ENCODE measurements at regions not wholly inside any gene's neighbourhood (a gene's known extent, or its start where the extent isn't known, plus 50 kb on each side); places are given as distances from the start of the nearest gene placed in this dataset.

DNA sequence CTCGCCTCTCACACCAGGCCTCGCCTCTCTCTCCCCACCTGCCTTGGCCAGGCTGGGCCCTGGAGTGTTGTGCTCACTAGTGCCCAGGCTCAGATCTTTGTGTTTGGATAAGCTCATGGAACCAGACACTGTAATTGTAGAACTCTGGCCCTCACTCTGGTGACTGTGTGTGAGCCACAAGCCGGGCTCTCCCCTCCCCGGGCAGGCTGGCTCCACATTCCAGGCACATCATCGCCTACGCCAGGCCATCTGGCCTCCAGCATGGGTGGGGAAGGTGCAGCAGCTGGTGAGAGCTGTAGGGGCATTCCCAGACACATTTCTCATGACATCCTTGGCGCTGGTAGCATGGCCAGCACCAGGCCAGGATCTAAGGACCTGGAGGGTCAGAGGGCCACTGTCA, 202.3 kb downstream of the RAB11FIP4 start:
- Histone ChIP-seq H3K4me3 (ENCODE audit: low read depth, low read length) (no peak overlapping the region), H3K27me3 (ENCODE audit: control insufficient read depth, insufficient read depth, low read length) (no peaks in the 10 kb centered on the region), H3K36me3 (ENCODE audit: control insufficient read depth, insufficient read depth, low read length) (no peaks in the 10 kb centered on the region)
- TF ChIP-seq, protein P1, sequence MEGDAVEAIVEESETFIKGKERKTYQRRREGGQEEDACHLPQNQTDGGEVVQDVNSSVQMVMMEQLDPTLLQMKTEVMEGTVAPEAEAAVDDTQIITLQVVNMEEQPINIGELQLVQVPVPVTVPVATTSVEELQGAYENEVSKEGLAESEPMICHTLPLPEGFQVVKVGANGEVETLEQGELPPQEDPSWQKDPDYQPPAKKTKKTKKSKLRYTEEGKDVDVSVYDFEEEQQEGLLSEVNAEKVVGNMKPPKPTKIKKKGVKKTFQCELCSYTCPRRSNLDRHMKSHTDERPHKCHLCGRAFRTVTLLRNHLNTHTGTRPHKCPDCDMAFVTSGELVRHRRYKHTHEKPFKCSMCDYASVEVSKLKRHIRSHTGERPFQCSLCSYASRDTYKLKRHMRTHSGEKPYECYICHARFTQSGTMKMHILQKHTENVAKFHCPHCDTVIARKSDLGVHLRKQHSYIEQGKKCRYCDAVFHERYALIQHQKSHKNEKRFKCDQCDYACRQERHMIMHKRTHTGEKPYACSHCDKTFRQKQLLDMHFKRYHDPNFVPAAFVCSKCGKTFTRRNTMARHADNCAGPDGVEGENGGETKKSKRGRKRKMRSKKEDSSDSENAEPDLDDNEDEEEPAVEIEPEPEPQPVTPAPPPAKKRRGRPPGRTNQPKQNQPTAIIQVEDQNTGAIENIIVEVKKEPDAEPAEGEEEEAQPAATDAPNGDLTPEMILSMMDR (IDR thresholded peaks at IDR 0.05; ENCODE audit: insufficient read depth, low read length, poor library complexity, severe bottlenecking), result no peak
- no peak for DNase-seq (ENCODE audit: low read depth)

- DNase-seq (ENCODE audit: low read depth), result no peak
- no peak overlapping the region for H3K4me3 ChIP-seq (ENCODE audit: low read depth, low read length)
- H3K36me3 ChIP-seq (ENCODE audit: control insufficient read depth, insufficient read depth, low read length), result no peaks in the 10 kb centered on the region
- TF ChIP-seq, protein P1 (IDR thresholded peaks at IDR 0.05; ENCODE audit: insufficient read depth, low read length, poor library complexity, severe bottlenecking), result no peak
- no peaks in the 10 kb centered on the region for H3K27me3 ChIP-seq (ENCODE audit: control insufficient read depth, insufficient read depth, low read length)
Measured at GRCh38 chr17:31591924-31592323, 200.4 kb downstream of the RAB11FIP4 start.

DNA sequence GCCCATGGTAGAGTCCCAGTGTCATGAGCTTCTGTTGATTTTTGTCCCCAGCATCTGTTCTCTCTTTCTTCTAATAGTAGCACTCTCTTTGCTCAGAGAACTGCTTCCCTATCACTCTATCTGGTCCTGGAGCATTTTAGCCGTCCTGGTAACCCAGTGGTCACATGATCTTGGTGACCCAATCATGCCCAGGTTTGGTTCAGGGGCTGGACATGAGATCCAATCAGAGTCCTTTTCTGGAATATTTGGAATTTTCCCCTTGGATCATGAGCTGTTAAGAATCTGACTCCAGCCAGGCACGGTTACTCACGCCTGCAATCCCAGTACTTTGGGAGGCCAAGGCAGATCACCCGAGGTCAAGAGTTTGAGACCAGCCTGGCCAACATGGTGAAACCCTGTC, 197.0 kb downstream of the RAB11FIP4 start:
- DNase-seq (ENCODE audit: low read depth), result no peak
- Histone ChIP-seq H3K4me3 (ENCODE audit: low read depth, low read length) (no peak overlapping the region), H3K36me3 (ENCODE audit: control insufficient read depth, insufficient read depth, low read length) (no peaks in the 10 kb centered on the region), H3K27me3 (ENCODE audit: control insufficient read depth, insufficient read depth, low read length) (no peaks in the 10 kb centered on the region)
- TF ChIP-seq, protein P1 (IDR thresholded peaks at IDR 0.05; ENCODE audit: insufficient read depth, low read length, poor library complexity, severe bottlenecking), result no peak

DNA sequence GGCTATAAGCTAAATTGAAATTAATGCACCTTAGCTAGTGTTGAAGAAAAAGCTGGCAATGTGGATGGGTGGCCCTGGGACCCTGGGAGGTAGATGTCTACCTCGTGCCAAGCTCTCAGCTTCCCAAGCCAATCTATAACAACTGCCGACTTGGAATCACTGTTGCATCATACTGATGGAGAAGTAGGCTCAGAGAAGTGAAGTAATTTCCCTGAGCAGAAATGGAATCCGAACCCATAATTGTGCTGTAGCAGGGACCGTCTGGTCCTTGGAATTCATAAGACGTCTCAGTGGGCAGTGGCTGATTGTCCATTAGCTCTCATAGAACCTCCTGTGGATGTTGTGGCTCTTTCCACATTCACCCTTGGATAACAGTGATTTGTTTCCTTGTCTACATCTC, 196.6 kb downstream of the RAB11FIP4 start:
- DNase-seq (ENCODE audit: low read depth), result no peak
- Histone ChIP-seq H3K4me3 (ENCODE audit: low read depth, low read length) (no peak overlapping the region), H3K36me3 (ENCODE audit: control insufficient read depth, insufficient read depth, low read length) (no peaks in the 10 kb centered on the region), H3K27me3 (ENCODE audit: control insufficient read depth, insufficient read depth, low read length) (no peaks in the 10 kb centered on the region)
- TF ChIP-seq, protein P1 (IDR thresholded peaks at IDR 0.05; ENCODE audit: insufficient read depth, low read length, poor library complexity, severe bottlenecking), result no peak
